ENCODE measurements at regions not wholly inside any gene's neighbourhood (a gene's known extent, or its start where the extent isn't known, plus 50 kb on each side); places are given as distances from the start of the nearest gene placed in this dataset.

GRCh38 chrX:9087271-9088040, 53.5 kb upstream of the FAM9B start:
- DNase-seq, result no peak

- no peak for DNase-seq
These were observed 55.0 kb upstream of the FAM9B start for GRCh38 chrX:9088896-9089295.

GRCh38 chrX:9090766-9091165, 56.8 kb upstream of the FAM9B start:
- DNase-seq, result no peak

GRCh38 chrX:9091258-9091657, 57.3 kb upstream of the FAM9B start:
- no peak for DNase-seq

GRCh38 chrX:9102956-9103355, 69.0 kb upstream of the FAM9B start:
- DNase-seq, result no peak

- peak; percentile 6 for DNase-seq
These were observed 74.1 kb upstream of the FAM9B start for GRCh38 chrX:9108054-9108453.

GRCh38 chrX:9110808-9111207, 76.9 kb upstream of the FAM9B start:
- DNase-seq, result no peak

GRCh38 chrX:9114245-9114644, 80.3 kb upstream of the FAM9B start:
- DNase-seq, result no peak

- no peak for DNase-seq
These were observed 83.9 kb upstream of the FAM9B start for GRCh38 chrX:9117851-9118250.

- DNase-seq, result peak; percentile 56
These were observed 88.8 kb upstream of the FAM9B start for GRCh38 chrX:9122519-9123245.

GRCh38 chrX:9127986-9128385, 94.1 kb upstream of the FAM9B start:
- no peak for DNase-seq

- no peak for DNase-seq
These were observed 96.1 kb upstream of the FAM9B start for GRCh38 chrX:9130031-9130430.

GRCh38 chrX:9131066-9131465, 97.1 kb upstream of the FAM9B start:
- no peak for DNase-seq

- DNase-seq, result no peak
These were observed 98.2 kb upstream of the FAM9B start for GRCh38 chrX:9132036-9132638.

GRCh38 chrX:9133426-9133825, 99.5 kb upstream of the FAM9B start:
- peak; percentile 82 for DNase-seq

GRCh38 chrX:9134366-9134765, 100.4 kb upstream of the FAM9B start:
- no peak for DNase-seq

GRCh38 chrX:9135901-9136510, 102.1 kb upstream of the FAM9B start:
- DNase-seq, result peak; percentile 55

- DNase-seq, result no peak
These were observed 103.2 kb upstream of the FAM9B start for GRCh38 chrX:9137152-9137551.

GRCh38 chrX:9141496-9141895, 107.6 kb upstream of the FAM9B start:
- DNase-seq, result peak; percentile 52

GRCh38 chrX:9144701-9145241, 110.8 kb upstream of the FAM9B start:
- DNase-seq, result peak; percentile 28

GRCh38 chrX:9146657-9147056, 112.7 kb upstream of the FAM9B start:
- no peak for DNase-seq

- DNase-seq, result no peak
These were observed 113.2 kb upstream of the FAM9B start for GRCh38 chrX:9147086-9147485.

GRCh38 chrX:9147726-9148125, 113.8 kb upstream of the FAM9B start:
- DNase-seq, result no peak
